Glutamatergic neuron (in vitro differentiated cells): ENCODE measurements at regions not wholly inside any gene's neighbourhood (a gene's known extent, or its start where the extent isn't known, plus 50 kb on each side); places are given as distances from the start of the nearest gene placed in this dataset.

ENCODE experiments used
- DNase-seq: peaks from one replicate; pipeline ENCODE4 v3.0.0; 2022
- H3K27ac Mint-ChIP-seq: one replicate; pipeline ENCODE4 v1.8.0; 2020; ENCODE audit warnings: mild to moderate bottlenecking, mixed read lengths, inconsistent platforms; ENCODE audit not compliant: unreplicated experiment
- H3K27me3 Mint-ChIP-seq: one replicate; pipeline ENCODE4 v1.8.0; 2020; ENCODE audit warnings: mild to moderate bottlenecking, moderate library complexity, mixed read lengths, inconsistent platforms; ENCODE audit not compliant: unreplicated experiment
- H3K36me3 Mint-ChIP-seq: one replicate; pipeline ENCODE4 v1.8.0; 2020; ENCODE audit warnings: mild to moderate bottlenecking, mixed read lengths, inconsistent platforms; ENCODE audit not compliant: unreplicated experiment
- H3K4me1 Mint-ChIP-seq: one replicate; pipeline ENCODE4 v1.8.0; 2020; ENCODE audit warnings: mild to moderate bottlenecking, low read depth, mixed read lengths, inconsistent platforms; ENCODE audit not compliant: unreplicated experiment
- H3K4me3 Mint-ChIP-seq: one replicate; pipeline ENCODE4 v1.8.0; 2020; ENCODE audit warnings: mild to moderate bottlenecking, mixed read lengths, inconsistent platforms; ENCODE audit not compliant: unreplicated experiment
- H3K9me3 Mint-ChIP-seq: one replicate; pipeline ENCODE4 v1.8.0; 2020; ENCODE audit warnings: mild to moderate bottlenecking, moderate library complexity, mixed read lengths, inconsistent platforms; ENCODE audit not compliant: unreplicated experiment
- TF ChIP-seq, protein P1 (sequence below): fragments of 200-600 bp; sonication (generic); IDR thresholded peaks from one replicate; pipeline ENCODE4 v1.5.0; 2021; ENCODE audit not compliant: partially characterized antibody, unreplicated experiment

DNA sequence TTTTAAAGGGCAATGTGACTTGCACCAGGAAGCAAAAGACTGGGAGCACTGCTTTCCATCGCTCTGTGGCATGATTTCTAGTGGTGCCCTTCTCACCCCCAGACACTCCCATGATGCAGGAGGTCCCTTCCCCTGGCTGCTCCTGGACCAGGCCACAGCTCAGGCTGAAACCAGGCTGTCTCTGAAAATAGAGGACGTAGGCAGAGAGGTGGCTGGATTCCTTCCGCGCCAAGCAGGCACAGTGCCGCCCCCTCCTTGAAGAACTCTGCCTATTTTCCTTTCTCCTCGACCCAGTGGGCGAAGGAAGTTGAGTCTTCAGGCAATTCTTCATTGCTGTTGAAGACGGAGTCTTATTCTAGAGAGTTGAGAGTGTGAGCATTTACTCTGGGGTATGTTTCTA, 489.4 kb upstream of the TBL1XR1 start:
- no peak overlapping the region for H3K27ac Mint-ChIP-seq
- peaks cover 26% of the 10 kb centered on the region for H3K4me1 Mint-ChIP-seq
- no peaks in the 10 kb centered on the region for H3K36me3 Mint-ChIP-seq
- no peak overlapping the region for H3K4me3 Mint-ChIP-seq
- H3K9me3 Mint-ChIP-seq: no peaks in the 10 kb centered on the region
- TF ChIP-seq, protein P1, sequence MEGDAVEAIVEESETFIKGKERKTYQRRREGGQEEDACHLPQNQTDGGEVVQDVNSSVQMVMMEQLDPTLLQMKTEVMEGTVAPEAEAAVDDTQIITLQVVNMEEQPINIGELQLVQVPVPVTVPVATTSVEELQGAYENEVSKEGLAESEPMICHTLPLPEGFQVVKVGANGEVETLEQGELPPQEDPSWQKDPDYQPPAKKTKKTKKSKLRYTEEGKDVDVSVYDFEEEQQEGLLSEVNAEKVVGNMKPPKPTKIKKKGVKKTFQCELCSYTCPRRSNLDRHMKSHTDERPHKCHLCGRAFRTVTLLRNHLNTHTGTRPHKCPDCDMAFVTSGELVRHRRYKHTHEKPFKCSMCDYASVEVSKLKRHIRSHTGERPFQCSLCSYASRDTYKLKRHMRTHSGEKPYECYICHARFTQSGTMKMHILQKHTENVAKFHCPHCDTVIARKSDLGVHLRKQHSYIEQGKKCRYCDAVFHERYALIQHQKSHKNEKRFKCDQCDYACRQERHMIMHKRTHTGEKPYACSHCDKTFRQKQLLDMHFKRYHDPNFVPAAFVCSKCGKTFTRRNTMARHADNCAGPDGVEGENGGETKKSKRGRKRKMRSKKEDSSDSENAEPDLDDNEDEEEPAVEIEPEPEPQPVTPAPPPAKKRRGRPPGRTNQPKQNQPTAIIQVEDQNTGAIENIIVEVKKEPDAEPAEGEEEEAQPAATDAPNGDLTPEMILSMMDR: no peak
- H3K27me3 Mint-ChIP-seq: no peaks in the 10 kb centered on the region
- DNase-seq: no peak

DNA sequence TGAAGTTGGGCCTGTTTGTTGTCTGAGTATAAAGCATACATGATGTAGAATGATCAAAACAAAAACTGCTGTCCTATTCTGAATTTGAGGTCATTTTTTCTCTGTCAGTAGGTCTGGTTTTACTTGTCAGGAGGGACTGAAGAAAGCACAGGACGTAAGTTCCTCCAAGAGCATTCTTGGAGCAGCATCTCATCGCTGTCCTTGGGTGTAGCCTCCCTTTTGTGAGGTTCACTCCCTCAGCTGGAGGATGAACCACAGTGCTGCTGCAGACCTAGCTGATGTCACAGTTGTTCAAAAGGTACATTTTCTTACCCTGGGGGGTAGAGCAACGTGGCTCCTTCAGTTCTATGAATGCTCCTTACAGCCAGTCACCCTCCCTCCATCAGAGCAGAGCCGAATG, 490.0 kb upstream of the TBL1XR1 start:
- no peaks in the 10 kb centered on the region for H3K27me3 Mint-ChIP-seq
- H3K4me3 Mint-ChIP-seq: no peak overlapping the region
- H3K27ac Mint-ChIP-seq: no peak overlapping the region
- H3K4me1 Mint-ChIP-seq: peaks cover 22% of the 10 kb centered on the region
- H3K9me3 Mint-ChIP-seq: no peaks in the 10 kb centered on the region
- TF ChIP-seq, protein P1: no peak
- DNase-seq: no peak
- H3K36me3 Mint-ChIP-seq: no peaks in the 10 kb centered on the region

DNA sequence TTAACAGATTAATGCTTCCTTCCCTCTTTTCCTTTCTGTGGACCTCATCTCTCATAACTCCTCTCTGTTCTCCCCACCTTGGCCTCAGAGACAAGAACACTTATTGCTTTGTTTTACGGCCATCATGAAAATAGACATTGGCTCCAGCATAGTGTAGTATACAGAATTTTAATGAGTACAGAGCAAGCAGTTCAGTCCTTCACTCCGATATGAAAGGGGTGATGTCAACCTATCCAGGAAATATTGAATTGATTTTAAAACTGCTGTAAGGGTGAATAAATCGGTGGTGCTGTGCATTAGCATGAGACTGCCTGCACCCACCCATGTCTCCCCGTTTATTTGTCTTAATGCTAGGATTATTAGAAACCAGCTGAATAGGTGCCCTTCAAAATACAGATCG, 490.9 kb upstream of the TBL1XR1 start:
- H3K9me3 Mint-ChIP-seq: no peaks in the 10 kb centered on the region
- no peak overlapping the region for H3K27ac Mint-ChIP-seq
- no peaks in the 10 kb centered on the region for H3K27me3 Mint-ChIP-seq
- H3K4me3 Mint-ChIP-seq: no peak overlapping the region
- DNase-seq: no peak
- no peaks in the 10 kb centered on the region for H3K36me3 Mint-ChIP-seq
- TF ChIP-seq, protein P1: no peak
- H3K4me1 Mint-ChIP-seq: peaks cover 14% of the 10 kb centered on the region

DNA sequence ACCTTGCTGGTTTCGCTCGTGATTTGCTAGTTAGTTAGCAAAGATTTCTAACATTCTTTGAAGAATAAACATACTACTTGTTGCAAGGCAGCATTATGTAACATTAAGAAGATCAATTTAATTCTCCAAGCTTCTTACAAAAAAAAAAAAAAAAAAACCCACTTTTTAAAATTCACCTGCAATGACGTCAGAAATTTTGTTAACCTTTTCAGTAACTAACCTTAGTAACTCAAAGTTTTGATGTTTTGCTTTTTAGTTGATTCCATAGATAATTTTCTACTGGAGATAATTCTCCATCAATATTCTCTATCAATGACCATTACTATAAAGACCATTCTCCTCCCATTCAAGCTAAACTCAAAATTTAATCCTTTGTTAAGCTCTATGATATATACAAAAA, 491.8 kb upstream of the TBL1XR1 start:
- no peaks in the 10 kb centered on the region for H3K9me3 Mint-ChIP-seq
- H3K36me3 Mint-ChIP-seq: no peaks in the 10 kb centered on the region
- no peak overlapping the region for H3K4me3 Mint-ChIP-seq
- no peak for DNase-seq
- no peaks in the 10 kb centered on the region for H3K27me3 Mint-ChIP-seq
- TF ChIP-seq, protein P1: no peak
- peaks cover 18% of the 10 kb centered on the region for H3K4me1 Mint-ChIP-seq
- no peak overlapping the region for H3K27ac Mint-ChIP-seq

DNA sequence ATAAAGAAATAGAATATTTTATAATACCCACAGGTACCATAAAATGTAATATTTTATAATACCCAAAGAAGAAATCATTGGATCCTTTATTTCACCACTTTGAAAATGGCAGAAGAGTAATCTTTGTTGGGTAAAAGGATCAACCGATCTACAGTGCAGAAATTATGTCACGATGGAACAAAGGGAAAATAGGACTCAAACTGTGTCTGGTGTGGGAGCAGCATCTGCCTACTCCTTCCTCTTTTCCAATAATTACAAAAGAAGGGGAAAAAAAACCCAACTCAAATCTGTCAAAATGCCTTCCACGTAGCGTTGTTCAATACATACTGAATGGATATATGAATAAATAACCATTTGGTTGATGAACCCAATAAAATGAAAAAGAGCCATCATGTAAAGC, 492.6 kb upstream of the TBL1XR1 start:
- Mint-ChIP-seq H3K27ac (peak overlapping the region; percentile 52), H3K4me1 (peaks cover 22% of the 10 kb centered on the region), H3K27me3 (no peaks in the 10 kb centered on the region), H3K36me3 (no peaks in the 10 kb centered on the region), H3K9me3 (no peaks in the 10 kb centered on the region), H3K4me3 (no peak overlapping the region)
- DNase-seq: no peak
- TF ChIP-seq, protein P1: no peak
